K562 (cell line): ENCODE measurements at regions not wholly inside any gene's neighbourhood (a gene's known extent, or its start where the extent isn't known, plus 50 kb on each side); places are given as distances from the start of the nearest gene placed in this dataset.

ENCODE experiments used
- ATAC-seq: fragments of 200-7000 bp; cut with Tn5 transposase; 3 replicates; pipeline ENCODE4 v1.9.1; 2020; ENCODE audit warnings: moderate library complexity
- BruUV-seq: library from RNA; stranded (reverse); fragments of 400-500 nt; replicated peaks from 2 replicates; lab custom pipeline; 2021; lab: Mats Ljungman, UMichigan
- CTCF ChIA-PET: fragments of 300-600 bp; formaldehyde crosslinking; extraction: SDS; loops from one replicate; lab custom pipeline; 2021; ENCODE audit warnings: low intra/inter-chr PET ratio; lab: Yijun Ruan, JAX
- POLR2A ChIA-PET: fragments of 300-600, 350-650 bp; sonication (Branson Sonifier 250); formaldehyde crosslinking; extraction: SDS; loops from one replicate; lab custom pipeline; 2021; ENCODE audit warnings: antibody characterized with exemption, inconsistent platforms; lab: Yijun Ruan, JAX
- DNase-seq, 4 experiments: peaks; one replicate each; pipeline versions ENCODE4 v3.0.0 to v3.0.0-alpha.2; 2011 to 2018; ENCODE audit warnings: low spot score in 3 of 4, mixed read lengths in 3 of 4; ENCODE audit errors: extremely low read depth in 1 of 4
- FAIRE-seq: peaks from 2 replicates; lab custom pipeline; 2011; peaks lifted over from hg19 to GRCh38; lab: Jason Lieb, UNC
- H2AFZ ChIP-seq: 2 replicates; pipeline ENCODE4 v1.6.0; 2011; ENCODE audit warnings: low read depth, low read length, control low read depth, inconsistent platforms
- H3K27ac ChIP-seq: fragments of 200-600 bp; 3 replicates; pipeline ENCODE4 v1.8.0; 2011; ENCODE audit warnings: low read depth, mild to moderate bottlenecking, control low read depth, inconsistent platforms, low read length, moderate library complexity, mixed read lengths; ENCODE audit errors: extremely low read depth
- H3K27me3 ChIP-seq, 2 experiments: fragments of 300-600 bp in 1 of 2; 2 replicates in 1 of 2; 3 replicates in 1 of 2; pipeline versions ENCODE4 v1.6.0 to v1.8.0; 2011; ENCODE audit warnings: inconsistent platforms in 2 of 2, low read length in 2 of 2, mild to moderate bottlenecking in 1 of 2, mixed read lengths in 1 of 2, moderate library complexity in 1 of 2; ENCODE audit not compliant: control insufficient read depth in 2 of 2, insufficient read depth in 2 of 2
- H3K36me3 ChIP-seq: fragments of 300-600 bp; 3 replicates; pipeline ENCODE4 v1.8.0; 2011; ENCODE audit warnings: mild to moderate bottlenecking, low read length, inconsistent platforms; ENCODE audit not compliant: control insufficient read depth, insufficient read depth
- H3K4me1 ChIP-seq, 2 experiments: fragments of 200-600 bp in 1 of 2; replicated peaks in 1 of 2; 2 replicates in 1 of 2; 3 replicates in 1 of 2; pipeline versions ENCODE4 v1.5.1 to v1.8.0; 2011; ENCODE audit warnings: inconsistent platforms in 2 of 2, low read length in 2 of 2, mild to moderate bottlenecking in 1 of 2, mixed read lengths in 1 of 2, moderate library complexity in 1 of 2; ENCODE audit not compliant: control insufficient read depth in 2 of 2, insufficient read depth in 2 of 2
- H3K4me2 ChIP-seq: 2 replicates; pipeline ENCODE4 v1.6.1; 2011; ENCODE audit warnings: low read length, control low read depth, inconsistent platforms, mixed read lengths; ENCODE audit not compliant: insufficient read depth
- H3K4me3 ChIP-seq: fragments of 200-600 bp; sonication (generic), shearing (Covaris generic); 2 replicates; pipeline ENCODE4 v1.5.1; 2016; ENCODE audit warnings: control low read depth, inconsistent platforms
- H3K79me2 ChIP-seq: fragments of 200-600 bp; 3 replicates; pipeline ENCODE4 v1.8.0; 2011; ENCODE audit warnings: low read length, inconsistent platforms; ENCODE audit not compliant: control insufficient read depth, insufficient read depth
- H3K9ac ChIP-seq, 2 experiments: 2 replicates each; pipeline versions ENCODE4 v1.6.0 to v1.6.1; 2011; ENCODE audit warnings: low read depth in 2 of 2, low read length in 2 of 2, control low read depth in 1 of 2, inconsistent platforms in 1 of 2, mild to moderate bottlenecking in 1 of 2, mixed read lengths in 1 of 2; ENCODE audit not compliant: insufficient read depth in 1 of 2
- H3K9me1 ChIP-seq: one replicate; pipeline ENCODE4 v1.6.0; 2011; ENCODE audit warnings: inconsistent platforms, mild to moderate bottlenecking, low read length, moderate library complexity; ENCODE audit not compliant: control insufficient read depth, insufficient read depth
- H3K9me3 ChIP-seq: replicated peaks from 2 replicates; pipeline ENCODE4 v1.5.1; 2011; ENCODE audit warnings: low read depth, low read length, inconsistent platforms; ENCODE audit not compliant: control insufficient read depth, insufficient read depth
- H4K20me1 ChIP-seq: replicated peaks from 2 replicates; pipeline ENCODE4 v1.6.1; 2011; ENCODE audit warnings: low read length, inconsistent platforms, mixed read lengths; ENCODE audit not compliant: control insufficient read depth, insufficient read depth
- ATF3 ChIP-seq, 2 experiments: fragments of 450-650 bp in 1 of 2; sonication (generic) in 1 of 2; formaldehyde crosslinking in 1 of 2; IDR thresholded peaks in 1 of 2; conservative IDR thresholded peaks in 1 of 2; 2 replicates each; pipeline versions ENCODE4 v1.6.1 to v1.8.1; 2016 to 2023; ENCODE audit warnings: mild to moderate bottlenecking in 2 of 2, moderate library complexity in 2 of 2, inconsistent platforms in 1 of 2, missing genetic modification reagents in 1 of 2
- FOXP4 ChIP-seq: sonication (generic); formaldehyde crosslinking; IDR thresholded peaks from 2 replicates; pipeline ENCODE4 v1.8.0; 2022; ENCODE audit warnings: mild to moderate bottlenecking, missing genetic modification reagents, borderline replicate concordance
- GATA2 ChIP-seq: sonication (generic); formaldehyde crosslinking; IDR thresholded peaks from 2 replicates; pipeline ENCODE4 v1.4.0; 2020; ENCODE audit warnings: mild to moderate bottlenecking, missing genetic modification reagents
- HDAC3 ChIP-seq: fragments of 450-650 bp; IDR thresholded peaks from 2 replicates; pipeline ENCODE4 v1.6.1; 2018; ENCODE audit warnings: borderline replicate concordance, mild to moderate bottlenecking, moderate library complexity; ENCODE audit not compliant: partially characterized antibody
- MYBL2 ChIP-seq, 2 experiments: fragments of 450-650 bp in 1 of 2; sonication (generic) in 1 of 2; formaldehyde crosslinking in 1 of 2; IDR thresholded peaks; 2 replicates each; pipeline versions ENCODE4 v1.6.1 to v1.8.1; 2017 to 2022; ENCODE audit warnings: borderline replicate concordance in 1 of 2, inconsistent platforms in 1 of 2, low read depth in 1 of 2, mild to moderate bottlenecking in 1 of 2, missing genetic modification reagents in 1 of 2, moderate library complexity in 1 of 2
- RAD51 ChIP-seq: fragments of 450-650 bp; IDR thresholded peaks from 2 replicates; pipeline ENCODE4 v1.7.1; 2016; ENCODE audit warnings: low read depth, mild to moderate bottlenecking, borderline replicate concordance
- TSHZ1 ChIP-seq: fragments of 250-450 bp; sonication (Bioruptor Pico); IDR thresholded peaks from 2 replicates; pipeline ENCODE4 v1.4.0; 2020; ENCODE audit warnings: mild to moderate bottlenecking, moderate library complexity
- U2AF2 ChIP-seq: fragments of 200-400 bp; formaldehyde crosslinking; optimal IDR thresholded peaks from 2 replicates; pipeline ENCODE3; 2017; ENCODE audit warnings: low read depth, mild to moderate bottlenecking, low read length
- XRCC5 ChIP-seq: fragments of 200-400 bp; formaldehyde crosslinking; IDR thresholded peaks from 2 replicates; pipeline ENCODE4 v1.6.1; 2017; ENCODE audit warnings: low read depth, mild to moderate bottlenecking, low read length
- ZBTB2 ChIP-seq: fragments of 450-650 bp; IDR thresholded peaks from 2 replicates; pipeline ENCODE4 v1.6.1; 2016; ENCODE audit warnings: antibody characterized with exemption
- ZFP36 ChIP-seq: fragments of 150-350 bp; IDR thresholded peaks from 2 replicates; pipeline ENCODE4 v1.6.1; 2018; ENCODE audit warnings: low read length, low read depth; ENCODE audit not compliant: partially characterized antibody
- WGBS: fragments of 100-300 bp; shearing (Covaris generic); methylation state at CpG from one replicate; pipeline ENCODE4 v1.1.6; 2016; ENCODE audit warnings: low coverage, mixed read lengths; ENCODE audit not compliant: insufficient coverage; ENCODE audit errors: missing lambda C conversion rate; 5-methylcytosine and 5-hydroxymethylcytosine counted together
- in situ Hi-C: fragments of 300-500 bp; cut with MboI; formaldehyde crosslinking; loops from 4 replicates; pipeline ENCODE4 v1.15.0; 2018; ENCODE audit warnings: inconsistent platforms, mixed read lengths
- intact Hi-C: fragments of 100-400 bp; cut with micrococcal nuclease; formaldehyde crosslinking; loops from 2 replicates; pipeline ENCODE4 v1.14.2; 2022

- no peak for TF ChIP-seq TSHZ1 (CRISPR knock-in tag)
- TF ChIP-seq U2AF2: no peak
- TF ChIP-seq ZBTB2: no peak
- no peak for TF ChIP-seq XRCC5
- TF ChIP-seq ZFP36: no peak
- no peak for TF ChIP-seq RAD51
Observed at GRCh38 chr5:53333160-53333559, 147.3 kb upstream of the FST start (continued).

GRCh38 chr5:53334431-53334941 is 145.9 kb upstream of the FST start:
- no peak for ATAC-seq
- Histone ChIP-seq H3K79me2 (no peaks in the 10 kb centered on the region), H3K27ac (no peak overlapping the region), H3K27me3 (no peaks in the 10 kb centered on the region), H2AFZ (no peak overlapping the region), H4K20me1 (no peaks in the 10 kb centered on the region), H3K36me3 (no peaks in the 10 kb centered on the region), H3K9me1 (no peaks in the 10 kb centered on the region), H3K4me3 (no peak overlapping the region), H3K9ac (no peak overlapping the region), H3K9me3 (no peaks in the 10 kb centered on the region), H3K4me2 (no peak overlapping the region), H3K4me1 (no peaks in the 10 kb centered on the region)
- BruUV-seq: no TSS peak
- in situ Hi-C loops: no loop called here
- CTCF ChIA-PET: no interaction called here
- no peak for DNase-seq
- POLR2A ChIA-PET: no interaction called here
- 0% methylated on average over 4 of the region's 4 CpGs for WGBS
- intact Hi-C loops: no loop called here
- FAIRE-seq: no peak
- TF ChIP-seq ATF3 (IDR thresholded peaks at IDR 0.05) (no peak), ATF3 (CRISPR knock-in tag; conservative IDR thresholded peaks at IDR 0.05) (no peak), HDAC3 (no peak), MYBL2 (IDR thresholded peaks at IDR 0.05; ENCODE audit: low read depth) (no peak), MYBL2 (CRISPR knock-in tag; IDR thresholded peaks at IDR 0.05; ENCODE audit: borderline replicate concordance) (no peak), FOXP4 (CRISPR knock-in tag) (no peak), GATA2 (CRISPR knock-in tag) (no peak)
